ES-I3 (cell line): ENCODE measurements at regions not wholly inside any gene's neighbourhood (a gene's known extent, or its start where the extent isn't known, plus 50 kb on each side); places are given as distances from the start of the nearest gene placed in this dataset.

Source experiments
- H3K36me3 ChIP-seq: 2 replicates; pipeline ENCODE4 v1.6.1; 2013; ENCODE audit warnings: mild to moderate bottlenecking, low read length, control low read depth, moderate library complexity; ENCODE audit not compliant: insufficient read depth
- H3K4me1 ChIP-seq: 2 replicates; pipeline ENCODE4 v1.6.1; 2013; ENCODE audit warnings: mild to moderate bottlenecking, control low read depth, low read length; ENCODE audit not compliant: insufficient read depth
- H3K9ac ChIP-seq: 2 replicates; pipeline ENCODE4 v1.6.1; 2013; ENCODE audit warnings: low read depth, mild to moderate bottlenecking, low read length, moderate library complexity
- H3K9me3 ChIP-seq: 2 replicates; pipeline ENCODE4 v1.6.1; 2013; ENCODE audit warnings: mild to moderate bottlenecking, low read length, moderate library complexity; ENCODE audit not compliant: control insufficient read depth, insufficient read depth

DNA sequence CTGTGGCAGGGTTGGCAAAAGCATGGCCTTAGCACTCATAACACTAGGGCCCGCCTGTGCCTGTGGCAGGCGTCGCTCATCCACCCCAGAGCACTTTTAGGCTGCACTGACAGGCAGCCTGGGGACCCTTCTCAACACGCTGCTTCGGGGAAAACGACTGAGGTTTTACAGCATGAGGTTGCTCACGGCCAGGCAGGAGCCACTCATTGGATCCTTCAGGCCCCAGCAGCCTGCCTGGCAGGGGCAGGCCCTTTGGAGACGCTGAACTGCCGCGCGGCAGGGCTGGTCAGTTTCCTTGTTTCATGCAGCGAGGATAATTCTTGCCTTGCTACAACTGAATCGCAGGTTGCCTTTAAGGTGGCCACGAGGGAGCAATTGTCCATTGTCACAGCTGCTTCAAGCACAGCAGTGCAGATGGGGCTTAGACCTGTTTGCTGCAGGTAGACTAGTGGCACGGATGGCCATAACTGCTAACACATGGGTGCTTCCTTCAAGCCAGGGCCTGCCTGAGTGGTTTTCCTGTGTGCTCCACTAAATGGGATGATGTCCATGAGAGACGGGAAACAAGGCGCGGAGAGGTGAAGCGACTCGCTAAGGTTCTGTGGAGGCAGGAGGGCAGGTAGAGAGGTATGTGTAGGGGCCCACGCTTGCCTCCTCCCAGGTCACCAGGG, 49.9 kb upstream of the HS6ST1 start:
- Histone ChIP-seq H3K9me3 (no peaks in the 10 kb centered on the region), H3K4me1 (peaks cover 17% of the 10 kb centered on the region), H3K9ac (no peak overlapping the region), H3K36me3 (no peaks in the 10 kb centered on the region)

DNA sequence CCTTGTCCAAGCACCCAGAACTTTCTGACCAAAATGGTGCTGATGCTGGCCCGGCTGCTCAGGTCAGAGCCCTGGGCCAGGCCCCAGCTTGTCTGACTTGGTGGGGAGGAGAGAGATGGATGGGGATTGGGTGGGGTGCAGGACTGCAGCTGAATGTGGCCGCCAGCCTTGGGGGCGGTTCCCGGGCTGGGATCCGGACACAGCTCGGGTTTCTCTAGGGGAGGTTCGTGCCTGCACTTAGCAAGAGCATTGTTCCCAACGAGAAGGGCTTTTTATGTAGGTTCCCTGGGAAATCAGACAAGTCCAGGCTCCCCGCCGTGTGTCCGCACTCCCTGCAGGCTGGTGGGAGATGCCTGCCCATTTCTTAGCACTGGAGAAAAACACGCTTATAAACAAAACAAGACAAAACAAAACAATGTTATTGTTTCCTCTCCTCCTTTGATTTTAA, 50.5 kb upstream of the HS6ST1 start:
- H3K9me3 ChIP-seq, result no peaks in the 10 kb centered on the region
- H3K4me1 ChIP-seq, result peaks cover 11% of the 10 kb centered on the region; the same call in 1 of the 2 replicates
- no peaks in the 10 kb centered on the region for H3K36me3 ChIP-seq
- H3K9ac ChIP-seq, result no peak overlapping the region

DNA sequence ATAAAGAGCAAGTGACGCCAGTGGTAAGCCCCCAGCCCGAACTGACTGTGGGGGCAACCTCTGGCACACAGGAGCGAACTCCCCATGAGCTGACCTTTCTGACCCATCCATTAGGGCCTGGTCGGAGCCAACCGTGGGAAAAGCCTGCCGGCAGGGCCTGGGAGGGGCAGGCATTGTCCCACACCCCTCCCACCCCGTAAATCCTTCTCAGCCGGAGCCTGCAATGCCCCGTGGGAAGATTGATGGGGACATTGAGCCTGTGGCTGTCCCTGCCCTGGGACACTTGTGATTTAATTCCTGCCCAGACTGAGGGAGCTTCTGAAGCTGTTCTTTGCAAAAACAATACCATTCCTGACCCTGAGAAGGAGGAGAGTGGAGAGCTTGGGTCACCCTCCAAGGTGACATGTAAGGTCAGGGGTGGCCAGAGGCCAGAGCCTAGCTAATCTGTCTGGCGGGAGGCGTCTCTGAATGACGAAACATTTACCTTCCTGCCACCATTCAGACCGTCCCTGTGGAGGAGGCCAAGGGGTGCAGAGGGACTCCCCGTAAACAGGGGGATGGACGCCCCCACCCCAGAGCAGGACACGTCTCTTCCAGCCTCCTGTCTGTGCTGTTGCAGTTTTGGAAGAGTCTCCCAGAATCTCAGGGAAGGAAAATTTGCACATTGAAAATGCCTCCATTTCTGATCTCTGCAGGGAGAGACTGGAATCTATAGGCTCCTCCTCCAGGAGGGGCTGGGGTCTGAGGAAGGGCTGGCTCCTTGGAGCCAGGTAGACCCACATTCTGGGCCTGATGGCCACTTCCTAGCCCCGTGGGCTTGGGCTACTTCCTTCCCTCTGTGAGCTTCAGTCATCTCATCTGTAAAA, 51.2 kb upstream of the HS6ST1 start:
- Histone ChIP-seq H3K4me1 (peaks cover 6% of the 10 kb centered on the region; the same call in 1 of the 2 replicates), H3K9ac (no peak overlapping the region), H3K36me3 (no peaks in the 10 kb centered on the region), H3K9me3 (no peaks in the 10 kb centered on the region)

GRCh38 chr2:128370468-128371247, 52.0 kb upstream of the HS6ST1 start:
- peaks cover 6% of the 10 kb centered on the region; the same call in 1 of the 2 replicates for H3K4me1 ChIP-seq
- no peaks in the 10 kb centered on the region for H3K36me3 ChIP-seq
- H3K9me3 ChIP-seq, result no peaks in the 10 kb centered on the region
- H3K9ac ChIP-seq, result no peak overlapping the region

DNA sequence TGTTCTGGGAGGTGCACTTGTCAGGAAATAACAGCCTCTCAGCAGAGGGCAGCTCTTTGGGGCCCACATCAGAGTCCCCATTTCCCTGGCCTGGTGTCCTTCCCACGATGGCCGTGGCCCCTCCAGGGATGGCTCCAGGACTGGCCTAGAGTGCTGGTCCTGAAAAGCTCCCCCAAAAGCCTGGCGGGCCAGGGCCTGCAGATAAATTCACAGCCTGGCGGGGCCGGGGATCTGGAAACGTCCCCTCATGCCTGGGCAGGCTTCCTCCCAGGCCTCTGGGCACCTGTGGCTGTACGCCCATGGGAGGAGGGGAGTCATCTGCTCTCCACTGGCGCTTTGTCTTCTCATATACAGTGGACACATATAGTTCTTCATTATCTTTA, 52.6 kb upstream of the HS6ST1 start:
- Histone ChIP-seq H3K9me3 (no peaks in the 10 kb centered on the region), H3K9ac (no peak overlapping the region), H3K36me3 (no peaks in the 10 kb centered on the region), H3K4me1 (peaks cover 6% of the 10 kb centered on the region; the same call in 1 of the 2 replicates)

GRCh38 chr2:128371648-128372345, 53.1 kb upstream of the HS6ST1 start:
- H3K9me3 ChIP-seq, result no peaks in the 10 kb centered on the region
- no peaks in the 10 kb centered on the region for H3K36me3 ChIP-seq
- H3K4me1 ChIP-seq, result peaks cover 4% of the 10 kb centered on the region; the same call in 1 of the 2 replicates
- H3K9ac ChIP-seq, result no peak overlapping the region

- no peaks in the 10 kb centered on the region for H3K36me3 ChIP-seq
- H3K9ac ChIP-seq, result no peak overlapping the region
- no peaks in the 10 kb centered on the region for H3K9me3 ChIP-seq
These were observed 54.1 kb upstream of the HS6ST1 start for GRCh38 chr2:128372621-128373341.

DNA sequence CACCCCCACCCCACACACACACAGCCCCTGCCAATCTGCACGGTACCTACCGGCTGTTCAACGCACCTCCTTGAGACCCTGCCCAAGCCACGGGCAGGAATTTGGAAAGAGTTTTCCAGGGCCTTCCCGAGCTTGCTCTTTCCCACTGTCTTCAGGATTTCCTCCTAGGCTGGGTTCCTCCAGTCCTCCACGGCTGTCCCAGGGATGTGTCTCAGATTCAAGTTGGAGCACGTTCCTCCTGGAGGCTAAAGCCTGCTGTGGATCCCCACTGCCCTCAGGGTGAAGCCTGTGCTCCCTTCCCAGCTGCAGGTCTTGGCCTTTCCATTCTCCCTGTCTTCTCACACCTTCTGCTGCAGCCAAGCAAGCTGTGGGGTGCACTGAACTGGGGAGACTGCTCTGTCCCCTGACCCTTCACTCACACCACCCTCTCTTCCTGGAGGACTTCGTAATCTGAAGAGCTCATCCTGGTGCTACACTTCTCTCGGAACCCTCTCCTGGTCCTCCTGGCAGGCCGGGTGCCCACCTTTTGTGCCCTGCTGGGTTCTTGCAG, 54.9 kb upstream of the HS6ST1 start:
- Histone ChIP-seq H3K36me3 (no peaks in the 10 kb centered on the region), H3K9ac (no peak overlapping the region), H3K9me3 (no peaks in the 10 kb centered on the region), H3K4me1 (peaks cover 4% of the 10 kb centered on the region; the same call in 1 of the 2 replicates)

More at GRCh38 chr2:128372621-128373341, 54.1 kb upstream of the HS6ST1 start:
- 0 out of 2 replicates have a peak, but pooled peaks cover 3% of the 10 kb centered on the region for H3K4me1 ChIP-seq

DNA sequence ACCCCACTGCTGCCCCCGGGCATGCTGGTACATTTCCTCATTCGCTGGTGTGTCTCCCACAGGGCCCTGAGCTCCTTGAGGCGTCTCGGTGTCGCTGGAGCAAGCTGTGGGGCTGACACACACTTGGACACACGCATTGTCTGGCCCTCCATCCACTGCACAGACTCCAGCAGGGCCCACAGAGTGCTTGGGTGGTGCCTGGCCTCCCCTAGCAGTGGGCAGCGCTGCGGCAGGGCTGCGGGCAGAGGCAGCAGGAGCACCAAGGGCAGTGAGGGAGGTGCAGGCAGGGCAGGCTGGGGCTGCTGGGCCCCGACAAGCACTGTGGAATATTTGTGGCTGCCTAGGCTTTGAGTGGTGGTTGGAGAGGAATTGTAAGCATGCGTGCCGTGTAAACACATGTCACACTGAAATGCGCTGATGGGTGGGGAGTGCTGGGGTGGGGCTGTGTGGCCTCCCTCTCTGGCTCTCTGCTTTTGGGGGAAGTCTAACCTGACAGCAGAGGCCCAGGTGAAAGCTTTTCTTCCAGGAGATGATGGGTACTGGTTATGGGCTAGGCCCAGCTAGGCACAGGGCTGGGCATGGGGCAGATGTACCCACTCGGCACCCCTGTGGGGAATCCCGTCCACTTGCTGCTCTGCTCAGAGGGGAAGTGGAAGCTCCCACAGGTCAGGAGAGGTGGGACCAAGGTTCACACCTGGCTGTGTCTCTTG, 55.5 kb upstream of the HS6ST1 start:
- no peaks in the 10 kb centered on the region for H3K36me3 ChIP-seq
- H3K9me3 ChIP-seq, result no peaks in the 10 kb centered on the region
- H3K9ac ChIP-seq, result no peak overlapping the region
- H3K4me1 ChIP-seq, result peaks cover 10% of the 10 kb centered on the region; the same call in 1 of the 2 replicates

GRCh38 chr2:128374711-128375413, 56.2 kb upstream of the HS6ST1 start:
- Histone ChIP-seq H3K9ac (no peak overlapping the region), H3K4me1 (peaks cover 16% of the 10 kb centered on the region; the same call in 1 of the 2 replicates), H3K9me3 (no peaks in the 10 kb centered on the region), H3K36me3 (no peaks in the 10 kb centered on the region)

GRCh38 chr2:128375454-128375853, 56.8 kb upstream of the HS6ST1 start:
- H3K4me1 ChIP-seq, result peaks cover 14% of the 10 kb centered on the region; the same call in 1 of the 2 replicates
- H3K9me3 ChIP-seq, result no peaks in the 10 kb centered on the region
- H3K9ac ChIP-seq, result no peak overlapping the region
- no peaks in the 10 kb centered on the region for H3K36me3 ChIP-seq
